DOHH2 (cell line): ENCODE measurements at regions not wholly inside any gene's neighbourhood (a gene's known extent, or its start where the extent isn't known, plus 50 kb on each side); places are given as distances from the start of the nearest gene placed in this dataset.

Experiments used
- EZH2phosphoT487 ChIP-seq: fragments of 200-600 bp; sonication (generic); IDR thresholded peaks from 2 replicates; pipeline ENCODE4 v1.6.1; 2017; ENCODE audit warnings: borderline replicate concordance, mild to moderate bottlenecking, antibody characterized with exemption, low read length, moderate library complexity, mixed read lengths
- TF ChIP-seq, protein P1 (sequence below): fragments of 200-600 bp; sonication (generic); IDR thresholded peaks from one replicate; pipeline ENCODE4 v1.5.1; 2014; ENCODE audit warnings: antibody characterized with exemption, mild to moderate bottlenecking, low read depth, low read length; ENCODE audit not compliant: poor library complexity, severe bottlenecking

DNA sequence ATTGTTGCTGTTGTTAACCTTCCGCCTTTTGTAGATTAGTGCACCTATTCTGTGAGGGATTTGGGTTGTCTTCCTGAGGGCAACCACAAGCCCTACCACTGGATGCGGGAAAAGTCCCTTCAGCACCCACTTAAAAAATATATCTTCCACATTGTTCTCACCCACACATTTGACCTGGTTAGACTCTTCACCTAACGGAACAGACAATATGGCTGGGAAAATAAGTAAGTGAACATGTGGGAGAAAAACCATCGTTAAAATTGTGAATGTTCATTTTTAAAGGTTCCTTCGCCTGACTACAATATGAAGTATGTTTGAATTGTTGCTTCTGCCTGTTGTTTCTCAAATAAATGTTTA lies 72.0 kb upstream of the MPEG1 start:
- TF ChIP-seq, protein P1, sequence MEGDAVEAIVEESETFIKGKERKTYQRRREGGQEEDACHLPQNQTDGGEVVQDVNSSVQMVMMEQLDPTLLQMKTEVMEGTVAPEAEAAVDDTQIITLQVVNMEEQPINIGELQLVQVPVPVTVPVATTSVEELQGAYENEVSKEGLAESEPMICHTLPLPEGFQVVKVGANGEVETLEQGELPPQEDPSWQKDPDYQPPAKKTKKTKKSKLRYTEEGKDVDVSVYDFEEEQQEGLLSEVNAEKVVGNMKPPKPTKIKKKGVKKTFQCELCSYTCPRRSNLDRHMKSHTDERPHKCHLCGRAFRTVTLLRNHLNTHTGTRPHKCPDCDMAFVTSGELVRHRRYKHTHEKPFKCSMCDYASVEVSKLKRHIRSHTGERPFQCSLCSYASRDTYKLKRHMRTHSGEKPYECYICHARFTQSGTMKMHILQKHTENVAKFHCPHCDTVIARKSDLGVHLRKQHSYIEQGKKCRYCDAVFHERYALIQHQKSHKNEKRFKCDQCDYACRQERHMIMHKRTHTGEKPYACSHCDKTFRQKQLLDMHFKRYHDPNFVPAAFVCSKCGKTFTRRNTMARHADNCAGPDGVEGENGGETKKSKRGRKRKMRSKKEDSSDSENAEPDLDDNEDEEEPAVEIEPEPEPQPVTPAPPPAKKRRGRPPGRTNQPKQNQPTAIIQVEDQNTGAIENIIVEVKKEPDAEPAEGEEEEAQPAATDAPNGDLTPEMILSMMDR, result no peak
- no peak for TF ChIP-seq EZH2phosphoT487
